Activated naive CD8-positive, alpha-beta T cell treated with anti-CD3 and anti-CD28 coated beads for 36 hours (primary cell): ENCODE measurements at regions not wholly inside any gene's neighbourhood (a gene's known extent, or its start where the extent isn't known, plus 50 kb on each side); places are given as distances from the start of the nearest gene placed in this dataset.

Experiments
- DNase-seq: peaks from one replicate; pipeline ENCODE4 v3.0.0; 2021
- H3K27ac Mint-ChIP-seq: one replicate; pipeline ENCODE4 v1.8.0; 2022; ENCODE audit warnings: mild to moderate bottlenecking, moderate library complexity, mixed read lengths
- H3K27me3 Mint-ChIP-seq: one replicate; pipeline ENCODE4 v1.8.0; 2022; ENCODE audit warnings: mild to moderate bottlenecking, mixed read lengths
- H3K36me3 Mint-ChIP-seq: one replicate; pipeline ENCODE4 v1.8.0; 2021; ENCODE audit warnings: mild to moderate bottlenecking, mixed read lengths
- H3K4me1 Mint-ChIP-seq: one replicate; pipeline ENCODE4 v1.8.0; 2021; ENCODE audit warnings: mixed read lengths
- H3K4me3 Mint-ChIP-seq: one replicate; pipeline ENCODE4 v1.8.0; 2022; ENCODE audit warnings: mild to moderate bottlenecking, moderate library complexity, mixed read lengths
- H3K9me3 Mint-ChIP-seq: one replicate; pipeline ENCODE4 v1.8.0; 2022; ENCODE audit warnings: mixed read lengths

DNA sequence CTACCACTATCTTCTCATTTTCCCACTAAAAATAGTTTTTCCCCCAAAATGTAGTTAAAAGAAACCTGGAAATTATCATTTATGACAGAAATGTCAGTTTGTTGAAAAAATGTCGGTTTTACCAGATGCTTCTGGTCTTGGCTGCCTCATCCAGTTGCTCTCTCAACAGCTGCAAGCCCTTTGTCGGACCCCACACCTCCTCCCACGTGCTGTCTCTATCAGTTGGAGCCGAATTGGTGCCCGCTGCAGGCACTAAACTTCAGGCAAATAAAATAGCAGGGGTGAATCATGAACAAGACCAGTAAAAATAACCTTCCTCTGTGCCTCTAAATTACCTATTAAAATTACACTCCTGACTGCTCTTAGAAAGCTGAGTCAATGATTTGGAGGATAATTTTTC, 129.5 kb upstream of the CEP162 start:
- Mint-ChIP-seq H3K27me3 (peaks cover 3% of the 10 kb centered on the region), H3K9me3 (no peaks in the 10 kb centered on the region), H3K4me3 (no peak overlapping the region), H3K27ac (no peak overlapping the region), H3K4me1 (no peaks in the 10 kb centered on the region), H3K36me3 (no peaks in the 10 kb centered on the region)
- no peak for DNase-seq

DNA sequence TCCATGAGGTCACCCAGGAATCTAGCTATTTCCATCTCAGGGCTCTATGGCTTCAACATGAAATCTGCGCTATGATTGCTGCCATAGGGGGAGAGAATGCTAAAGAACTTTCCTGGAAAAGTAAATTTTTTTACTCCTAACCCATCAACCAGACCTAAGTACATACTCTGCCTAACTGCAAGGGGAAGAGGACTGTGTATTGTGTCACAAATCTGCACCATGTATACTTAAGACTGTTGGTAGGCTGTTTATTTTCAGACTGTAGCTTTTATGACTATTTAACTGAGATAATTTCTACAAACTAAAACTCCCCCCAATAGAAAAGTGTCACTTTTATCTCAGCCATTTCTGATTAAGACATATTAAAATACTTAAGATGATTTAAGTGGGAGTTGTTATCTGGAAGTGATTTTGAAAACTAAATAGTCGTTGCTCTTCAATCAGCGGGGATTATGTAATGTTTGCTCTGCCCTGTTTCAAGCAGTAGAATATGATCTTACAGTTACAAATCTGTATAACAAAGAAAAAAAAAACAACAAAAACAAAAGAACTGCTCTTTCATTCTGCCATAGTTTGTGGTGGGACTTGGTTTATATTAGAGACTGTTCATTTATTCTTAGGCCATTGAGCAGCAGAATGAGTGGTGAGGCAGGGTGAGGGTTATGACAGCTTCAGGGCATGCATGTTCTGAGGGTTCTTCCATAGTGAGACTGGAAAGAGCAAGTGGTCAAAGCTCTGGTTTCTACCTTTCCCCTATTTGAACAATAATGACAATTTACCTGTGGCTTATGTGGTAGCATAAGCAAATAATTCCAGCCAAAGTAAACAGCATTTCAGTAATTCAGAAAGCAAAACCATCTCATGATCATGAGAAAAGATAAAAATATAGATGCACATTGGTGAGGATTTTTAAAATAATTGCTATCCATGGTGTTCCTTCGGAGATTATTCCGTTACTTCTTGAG, 126.3 kb upstream of the CEP162 start:
- Mint-ChIP-seq H3K9me3 (no peaks in the 10 kb centered on the region), H3K4me3 (no peak overlapping the region), H3K4me1 (no peaks in the 10 kb centered on the region), H3K27me3 (peaks cover 3% of the 10 kb centered on the region), H3K27ac (no peak overlapping the region), H3K36me3 (no peaks in the 10 kb centered on the region)
- no peak for DNase-seq

DNA sequence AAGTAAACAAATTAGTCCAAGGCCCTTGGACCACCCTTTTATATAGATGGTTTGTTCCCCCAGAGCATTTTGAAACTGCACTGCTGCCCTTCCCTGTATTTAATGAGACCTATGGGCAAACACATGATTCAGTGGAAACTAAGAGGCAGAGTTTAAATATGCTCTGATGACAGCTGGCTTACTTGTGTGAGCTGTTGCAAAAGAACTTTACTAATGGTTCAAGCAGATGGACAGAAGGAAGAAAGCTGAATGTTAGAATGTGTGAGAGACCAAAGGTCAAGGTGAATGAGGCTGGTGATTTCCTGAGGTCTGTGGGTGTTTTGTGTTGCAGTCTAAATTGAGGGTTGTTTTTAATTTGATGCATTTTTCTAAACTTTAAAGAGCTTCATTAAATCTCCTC, 123.0 kb upstream of the CEP162 start:
- H3K4me3 Mint-ChIP-seq: no peak overlapping the region
- H3K36me3 Mint-ChIP-seq: no peaks in the 10 kb centered on the region
- H3K4me1 Mint-ChIP-seq: no peaks in the 10 kb centered on the region
- DNase-seq: no peak
- no peaks in the 10 kb centered on the region for H3K9me3 Mint-ChIP-seq
- H3K27ac Mint-ChIP-seq: no peak overlapping the region
- H3K27me3 Mint-ChIP-seq: no peaks in the 10 kb centered on the region

GRCh38 chr6:84349542-84349941, 122.1 kb upstream of the CEP162 start:
- no peaks in the 10 kb centered on the region for H3K36me3 Mint-ChIP-seq
- no peaks in the 10 kb centered on the region for H3K9me3 Mint-ChIP-seq
- H3K27ac Mint-ChIP-seq: no peak overlapping the region
- H3K4me3 Mint-ChIP-seq: no peak overlapping the region
- DNase-seq: no peak
- H3K27me3 Mint-ChIP-seq: no peaks in the 10 kb centered on the region
- H3K4me1 Mint-ChIP-seq: no peaks in the 10 kb centered on the region

DNA sequence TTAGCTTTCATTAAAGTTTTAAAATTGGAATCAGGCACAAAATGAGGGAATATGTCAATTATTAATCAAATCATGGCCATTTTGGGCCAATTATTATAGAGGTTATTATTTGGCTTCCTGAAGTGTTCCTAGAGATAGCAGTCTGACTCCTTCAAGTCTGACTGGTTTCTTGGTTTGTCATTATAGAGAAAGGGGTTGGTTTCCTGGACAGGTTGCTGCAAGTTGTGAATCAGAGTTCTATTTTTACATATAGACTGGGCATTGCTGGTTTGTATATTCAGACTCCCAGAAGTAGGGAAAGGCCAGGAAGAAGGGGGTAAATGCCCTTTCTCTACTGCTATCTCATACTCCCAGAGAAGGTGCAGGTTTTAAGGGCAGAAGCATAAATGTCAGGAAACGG, 121.4 kb upstream of the CEP162 start:
- Mint-ChIP-seq H3K4me3 (no peak overlapping the region), H3K9me3 (no peaks in the 10 kb centered on the region), H3K27me3 (no peaks in the 10 kb centered on the region), H3K27ac (no peak overlapping the region), H3K4me1 (no peaks in the 10 kb centered on the region), H3K36me3 (no peaks in the 10 kb centered on the region)
- DNase-seq: no peak

GRCh38 chr6:84346372-84346771, 118.9 kb upstream of the CEP162 start:
- no peak overlapping the region for H3K4me3 Mint-ChIP-seq
- H3K27me3 Mint-ChIP-seq: no peaks in the 10 kb centered on the region
- no peak overlapping the region for H3K27ac Mint-ChIP-seq
- H3K9me3 Mint-ChIP-seq: no peaks in the 10 kb centered on the region
- H3K4me1 Mint-ChIP-seq: no peaks in the 10 kb centered on the region
- DNase-seq: no peak
- H3K36me3 Mint-ChIP-seq: no peaks in the 10 kb centered on the region

- DNase-seq: no peak
- Mint-ChIP-seq H3K27me3 (peaks cover 4% of the 10 kb centered on the region), H3K4me1 (no peaks in the 10 kb centered on the region)
Measured at GRCh38 chr6:84344005-84344404, 116.6 kb upstream of the CEP162 start.

GRCh38 chr6:84340422-84340821, 113.0 kb upstream of the CEP162 start:
- H3K36me3 Mint-ChIP-seq: no peaks in the 10 kb centered on the region
- no peak overlapping the region for H3K27ac Mint-ChIP-seq
- H3K4me3 Mint-ChIP-seq: no peak overlapping the region
- peaks cover 14% of the 10 kb centered on the region for H3K9me3 Mint-ChIP-seq
- no peaks in the 10 kb centered on the region for H3K4me1 Mint-ChIP-seq
- H3K27me3 Mint-ChIP-seq: peaks cover 4% of the 10 kb centered on the region
- no peak for DNase-seq

More at GRCh38 chr6:84344005-84344404, 116.6 kb upstream of the CEP162 start:
- Mint-ChIP-seq H3K36me3 (no peaks in the 10 kb centered on the region), H3K9me3 (no peaks in the 10 kb centered on the region), H3K27ac (no peak overlapping the region), H3K4me3 (no peak overlapping the region)

- Mint-ChIP-seq H3K36me3 (no peaks in the 10 kb centered on the region), H3K4me3 (no peak overlapping the region), H3K27me3 (no peaks in the 10 kb centered on the region), H3K4me1 (no peaks in the 10 kb centered on the region), H3K9me3 (peaks cover 15% of the 10 kb centered on the region), H3K27ac (no peak overlapping the region)
- DNase-seq: no peak
Measured at GRCh38 chr6:84333842-84334241, 106.4 kb upstream of the CEP162 start.

GRCh38 chr6:84332139-84333034, 104.9 kb upstream of the CEP162 start:
- no peaks in the 10 kb centered on the region for H3K4me1 Mint-ChIP-seq
- peaks cover 7% of the 10 kb centered on the region for H3K9me3 Mint-ChIP-seq
- no peak overlapping the region for H3K27ac Mint-ChIP-seq
- no peak for DNase-seq
- no peaks in the 10 kb centered on the region for H3K36me3 Mint-ChIP-seq
- H3K4me3 Mint-ChIP-seq: no peak overlapping the region
- no peaks in the 10 kb centered on the region for H3K27me3 Mint-ChIP-seq

DNA sequence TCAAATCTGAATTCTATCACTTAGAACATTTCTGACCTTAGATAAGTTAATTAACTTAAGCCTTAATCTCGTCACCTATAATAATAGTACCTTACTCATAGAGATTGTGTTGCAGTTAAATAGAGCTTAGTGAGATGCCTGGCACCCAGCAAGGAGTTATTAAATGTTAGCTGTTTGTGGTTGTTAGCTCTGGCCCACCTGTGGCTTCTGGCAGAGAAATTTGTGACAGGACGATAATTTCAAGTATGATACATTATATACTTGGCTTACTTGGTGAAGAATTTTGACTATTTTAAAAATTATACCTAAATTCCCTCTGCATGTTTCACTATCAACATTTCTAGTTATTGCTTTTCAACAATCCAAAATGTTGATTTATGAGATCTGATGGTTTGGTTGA, 102.9 kb upstream of the CEP162 start:
- Mint-ChIP-seq H3K9me3 (no peaks in the 10 kb centered on the region), H3K36me3 (no peaks in the 10 kb centered on the region), H3K27me3 (no peaks in the 10 kb centered on the region), H3K4me3 (no peak overlapping the region), H3K27ac (no peak overlapping the region), H3K4me1 (no peaks in the 10 kb centered on the region)
- no peak for DNase-seq

DNA sequence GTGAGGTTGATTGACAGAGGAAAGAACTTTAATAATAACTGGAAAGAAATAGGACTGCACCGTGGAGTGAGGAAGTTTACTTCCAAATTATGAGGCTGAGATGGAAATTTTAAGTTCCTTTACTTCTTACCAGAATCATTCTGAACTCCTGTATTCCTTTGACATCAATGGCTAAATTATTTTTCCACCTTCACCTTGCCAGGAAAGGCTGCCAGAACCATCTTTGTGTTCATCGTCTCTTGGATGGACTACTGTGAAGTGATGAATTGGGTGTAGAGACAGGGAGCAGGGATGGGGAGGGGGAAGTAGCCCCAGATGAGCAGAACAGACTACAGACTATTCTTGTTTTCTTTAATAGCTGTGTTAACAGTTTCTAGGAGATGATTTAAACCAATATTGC, 102.1 kb upstream of the CEP162 start:
- no peak for DNase-seq
- Mint-ChIP-seq H3K36me3 (no peaks in the 10 kb centered on the region), H3K9me3 (no peaks in the 10 kb centered on the region), H3K27ac (no peak overlapping the region), H3K27me3 (no peaks in the 10 kb centered on the region), H3K4me3 (no peak overlapping the region), H3K4me1 (no peaks in the 10 kb centered on the region)

DNA sequence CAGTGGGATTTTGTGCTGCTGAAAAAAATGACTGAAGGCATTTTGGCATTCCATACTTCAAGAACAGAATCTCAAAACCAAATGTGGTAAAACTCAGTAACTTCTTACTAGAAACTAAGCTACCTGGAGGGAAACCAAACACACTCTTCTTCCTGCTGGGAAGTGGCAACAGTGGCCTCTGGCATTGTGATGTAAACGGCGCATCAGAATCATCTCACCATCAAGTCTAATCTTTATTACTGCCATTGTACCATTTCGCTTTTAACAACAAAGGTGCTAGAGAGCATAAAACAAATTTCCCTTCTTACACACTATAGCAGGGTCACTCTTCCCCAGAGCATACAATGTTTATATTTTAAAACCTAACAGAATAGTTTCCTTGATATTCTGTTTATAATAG, 101.6 kb upstream of the CEP162 start:
- Mint-ChIP-seq H3K4me1 (no peaks in the 10 kb centered on the region), H3K27ac (no peak overlapping the region), H3K4me3 (no peak overlapping the region), H3K9me3 (no peaks in the 10 kb centered on the region), H3K36me3 (no peaks in the 10 kb centered on the region), H3K27me3 (no peaks in the 10 kb centered on the region)
- DNase-seq: no peak

DNA sequence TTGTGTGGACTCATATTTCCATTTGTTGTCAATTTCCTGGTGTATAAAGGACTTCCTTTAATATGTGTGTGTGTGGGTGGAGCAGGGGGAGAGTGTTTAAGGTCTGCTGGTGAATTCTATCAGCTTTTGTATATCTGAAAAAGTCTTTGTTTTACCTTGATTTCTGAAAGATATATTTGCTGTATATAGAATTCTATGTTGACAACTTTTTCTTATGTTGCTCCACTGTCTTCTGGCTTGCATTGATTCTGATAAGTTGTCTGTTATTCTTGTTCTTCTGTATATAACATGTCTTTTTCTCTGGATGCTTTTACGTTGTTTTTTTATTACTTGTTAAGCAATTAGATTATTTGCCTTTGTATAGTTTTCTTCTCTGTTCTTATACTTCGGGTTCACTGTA, 90.0 kb upstream of the CEP162 start:
- Mint-ChIP-seq H3K36me3 (no peaks in the 10 kb centered on the region), H3K27ac (no peak overlapping the region), H3K9me3 (peaks cover 6% of the 10 kb centered on the region), H3K4me1 (no peaks in the 10 kb centered on the region), H3K4me3 (no peak overlapping the region), H3K27me3 (no peaks in the 10 kb centered on the region)
- DNase-seq: no peak

GRCh38 chr6:84314377-84314898, 87.0 kb upstream of the CEP162 start:
- H3K9me3 Mint-ChIP-seq: peaks cover 5% of the 10 kb centered on the region
- H3K4me1 Mint-ChIP-seq: no peaks in the 10 kb centered on the region
- no peaks in the 10 kb centered on the region for H3K27me3 Mint-ChIP-seq
- no peak overlapping the region for H3K4me3 Mint-ChIP-seq
- H3K27ac Mint-ChIP-seq: no peak overlapping the region
- no peak for DNase-seq
- H3K36me3 Mint-ChIP-seq: no peaks in the 10 kb centered on the region
